K562 (cell line): ENCODE measurements at regions not wholly inside any gene's neighbourhood (a gene's known extent, or its start where the extent isn't known, plus 50 kb on each side); places are given as distances from the start of the nearest gene placed in this dataset.

ENCODE experiments used
- ATAC-seq: fragments of 200-7000 bp; cut with Tn5 transposase; 3 replicates; pipeline ENCODE4 v1.9.1; 2020; ENCODE audit warnings: moderate library complexity
- BruUV-seq: library from RNA; stranded (reverse); fragments of 400-500 nt; replicated peaks from 2 replicates; lab custom pipeline; 2021; lab: Mats Ljungman, UMichigan
- CTCF ChIA-PET: fragments of 300-600 bp; formaldehyde crosslinking; extraction: SDS; loops from one replicate; lab custom pipeline; 2021; ENCODE audit warnings: low intra/inter-chr PET ratio; lab: Yijun Ruan, JAX
- POLR2A ChIA-PET: fragments of 300-600, 350-650 bp; sonication (Branson Sonifier 250); formaldehyde crosslinking; extraction: SDS; loops from one replicate; lab custom pipeline; 2021; ENCODE audit warnings: antibody characterized with exemption, inconsistent platforms; lab: Yijun Ruan, JAX
- DNase-seq, 4 experiments: peaks; one replicate each; pipeline versions ENCODE4 v3.0.0 to v3.0.0-alpha.2; 2011 to 2018; ENCODE audit warnings: low spot score in 3 of 4, mixed read lengths in 3 of 4; ENCODE audit errors: extremely low read depth in 1 of 4
- FAIRE-seq: peaks from 2 replicates; lab custom pipeline; 2011; peaks lifted over from hg19 to GRCh38; lab: Jason Lieb, UNC
- H2AFZ ChIP-seq: 2 replicates; pipeline ENCODE4 v1.6.0; 2011; ENCODE audit warnings: low read depth, low read length, control low read depth, inconsistent platforms
- H3K27ac ChIP-seq: fragments of 200-600 bp; 3 replicates; pipeline ENCODE4 v1.8.0; 2011; ENCODE audit warnings: low read depth, mild to moderate bottlenecking, control low read depth, inconsistent platforms, low read length, moderate library complexity, mixed read lengths; ENCODE audit errors: extremely low read depth
- H3K27me3 ChIP-seq, 2 experiments: fragments of 300-600 bp in 1 of 2; 2 replicates in 1 of 2; 3 replicates in 1 of 2; pipeline versions ENCODE4 v1.6.0 to v1.8.0; 2011; ENCODE audit warnings: inconsistent platforms in 2 of 2, low read length in 2 of 2, mild to moderate bottlenecking in 1 of 2, mixed read lengths in 1 of 2, moderate library complexity in 1 of 2; ENCODE audit not compliant: control insufficient read depth in 2 of 2, insufficient read depth in 2 of 2
- H3K36me3 ChIP-seq: fragments of 300-600 bp; 3 replicates; pipeline ENCODE4 v1.8.0; 2011; ENCODE audit warnings: mild to moderate bottlenecking, low read length, inconsistent platforms; ENCODE audit not compliant: control insufficient read depth, insufficient read depth
- H3K4me1 ChIP-seq, 2 experiments: fragments of 200-600 bp in 1 of 2; replicated peaks in 1 of 2; 2 replicates in 1 of 2; 3 replicates in 1 of 2; pipeline versions ENCODE4 v1.5.1 to v1.8.0; 2011; ENCODE audit warnings: inconsistent platforms in 2 of 2, low read length in 2 of 2, mild to moderate bottlenecking in 1 of 2, mixed read lengths in 1 of 2, moderate library complexity in 1 of 2; ENCODE audit not compliant: control insufficient read depth in 2 of 2, insufficient read depth in 2 of 2
- H3K4me2 ChIP-seq: 2 replicates; pipeline ENCODE4 v1.6.1; 2011; ENCODE audit warnings: low read length, control low read depth, inconsistent platforms, mixed read lengths; ENCODE audit not compliant: insufficient read depth
- H3K4me3 ChIP-seq: fragments of 200-600 bp; sonication (generic), shearing (Covaris generic); 2 replicates; pipeline ENCODE4 v1.5.1; 2016; ENCODE audit warnings: control low read depth, inconsistent platforms
- H3K79me2 ChIP-seq: fragments of 200-600 bp; 3 replicates; pipeline ENCODE4 v1.8.0; 2011; ENCODE audit warnings: low read length, inconsistent platforms; ENCODE audit not compliant: control insufficient read depth, insufficient read depth
- H3K9ac ChIP-seq, 2 experiments: 2 replicates each; pipeline versions ENCODE4 v1.6.0 to v1.6.1; 2011; ENCODE audit warnings: low read depth in 2 of 2, low read length in 2 of 2, control low read depth in 1 of 2, inconsistent platforms in 1 of 2, mild to moderate bottlenecking in 1 of 2, mixed read lengths in 1 of 2; ENCODE audit not compliant: insufficient read depth in 1 of 2
- H3K9me1 ChIP-seq: one replicate; pipeline ENCODE4 v1.6.0; 2011; ENCODE audit warnings: inconsistent platforms, mild to moderate bottlenecking, low read length, moderate library complexity; ENCODE audit not compliant: control insufficient read depth, insufficient read depth
- H3K9me3 ChIP-seq: replicated peaks from 2 replicates; pipeline ENCODE4 v1.5.1; 2011; ENCODE audit warnings: low read depth, low read length, inconsistent platforms; ENCODE audit not compliant: control insufficient read depth, insufficient read depth
- H4K20me1 ChIP-seq: replicated peaks from 2 replicates; pipeline ENCODE4 v1.6.1; 2011; ENCODE audit warnings: low read length, inconsistent platforms, mixed read lengths; ENCODE audit not compliant: control insufficient read depth, insufficient read depth
- ETV5 ChIP-seq: sonication (generic); formaldehyde crosslinking; IDR thresholded peaks from 2 replicates; pipeline ENCODE4 v1.4.0; 2020; ENCODE audit warnings: low read depth, mild to moderate bottlenecking, missing genetic modification reagents
- PHF21A ChIP-seq: fragments of 450-650 bp; IDR thresholded peaks from 2 replicates; pipeline ENCODE4 v1.6.1; 2017; ENCODE audit warnings: low read depth, borderline replicate concordance
- REST ChIP-seq, 2 experiments: fragments of 450-650 bp; formaldehyde crosslinking in 1 of 2; IDR thresholded peaks; 2 replicates each; pipeline versions ENCODE4 v1.4.0 to v1.6.1; 2014 to 2020; ENCODE audit warnings: mild to moderate bottlenecking in 2 of 2, borderline replicate concordance in 1 of 2, low read depth in 1 of 2
- ZNF124 ChIP-seq: sonication (generic); formaldehyde crosslinking; IDR thresholded peaks from 2 replicates; pipeline ENCODE4 v1.8.1; 2022; ENCODE audit warnings: missing genetic modification reagents
- WGBS: fragments of 100-300 bp; shearing (Covaris generic); methylation state at CpG from one replicate; pipeline ENCODE4 v1.1.6; 2016; ENCODE audit warnings: low coverage, mixed read lengths; ENCODE audit not compliant: insufficient coverage; ENCODE audit errors: missing lambda C conversion rate; 5-methylcytosine and 5-hydroxymethylcytosine counted together
- in situ Hi-C: fragments of 300-500 bp; cut with MboI; formaldehyde crosslinking; loops from 4 replicates; pipeline ENCODE4 v1.15.0; 2018; ENCODE audit warnings: inconsistent platforms, mixed read lengths
- intact Hi-C: fragments of 100-400 bp; cut with micrococcal nuclease; formaldehyde crosslinking; loops from 2 replicates; pipeline ENCODE4 v1.14.2; 2022
- TF ChIP-seq, protein P1 (sequence below): fragments of 450-650 bp; IDR thresholded peaks from one replicate; pipeline ENCODE4 v1.6.1; 2018; ENCODE audit warnings: mild to moderate bottlenecking, moderate library complexity; ENCODE audit not compliant: partially characterized antibody
- TF ChIP-seq, protein P2 (sequence below): fragments of 450-650 bp; IDR thresholded peaks from 2 replicates; pipeline ENCODE4 v1.6.1; 2018; ENCODE audit warnings: mild to moderate bottlenecking, low read depth; ENCODE audit not compliant: partially characterized antibody

GRCh38 chr9:89771205-89771604 lies 166.4 kb downstream of the GADD45G start:
- FAIRE-seq (no peak), ATAC-seq (no peak), DNase-seq (no peak)
- H2AFZ ChIP-seq, result no peak overlapping the region
- no peaks in the 10 kb centered on the region for H3K4me1 ChIP-seq
- CTCF ChIA-PET, result no interaction called here
- H3K4me2 ChIP-seq, result no peak overlapping the region
- intact Hi-C loops, result no loop called here
- H3K4me3 ChIP-seq, result no peak overlapping the region
- H4K20me1 ChIP-seq, result no peaks in the 10 kb centered on the region
- H3K9me3 ChIP-seq, result no peaks in the 10 kb centered on the region
- H3K27ac ChIP-seq, result no peak overlapping the region
- H3K9ac ChIP-seq, result no peak overlapping the region
- no peaks in the 10 kb centered on the region for H3K36me3 ChIP-seq
- WGBS, result 0% methylated on average over 3 of the region's 4 CpGs
- TF ChIP-seq ETV5 (no peak), ZNF124 (CRISPR knock-in tag) (no peak), PHF21A (no peak), REST (IDR thresholded peaks at IDR 0.05; ENCODE audit: borderline replicate concordance) (no peak), REST (CRISPR knock-in tag; IDR thresholded peaks at IDR 0.05; ENCODE audit: low read depth) (no peak)
- TF ChIP-seq, protein P1, sequence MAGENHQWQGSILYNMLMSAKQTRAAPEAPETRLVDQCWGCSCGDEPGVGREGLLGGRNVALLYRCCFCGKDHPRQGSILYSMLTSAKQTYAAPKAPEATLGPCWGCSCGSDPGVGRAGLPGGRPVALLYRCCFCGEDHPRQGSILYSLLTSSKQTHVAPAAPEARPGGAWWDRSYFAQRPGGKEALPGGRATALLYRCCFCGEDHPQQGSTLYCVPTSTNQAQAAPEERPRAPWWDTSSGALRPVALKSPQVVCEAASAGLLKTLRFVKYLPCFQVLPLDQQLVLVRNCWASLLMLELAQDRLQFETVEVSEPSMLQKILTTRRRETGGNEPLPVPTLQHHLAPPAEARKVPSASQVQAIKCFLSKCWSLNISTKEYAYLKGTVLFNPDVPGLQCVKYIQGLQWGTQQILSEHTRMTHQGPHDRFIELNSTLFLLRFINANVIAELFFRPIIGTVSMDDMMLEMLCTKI, result no peak
- TF ChIP-seq, protein P2, sequence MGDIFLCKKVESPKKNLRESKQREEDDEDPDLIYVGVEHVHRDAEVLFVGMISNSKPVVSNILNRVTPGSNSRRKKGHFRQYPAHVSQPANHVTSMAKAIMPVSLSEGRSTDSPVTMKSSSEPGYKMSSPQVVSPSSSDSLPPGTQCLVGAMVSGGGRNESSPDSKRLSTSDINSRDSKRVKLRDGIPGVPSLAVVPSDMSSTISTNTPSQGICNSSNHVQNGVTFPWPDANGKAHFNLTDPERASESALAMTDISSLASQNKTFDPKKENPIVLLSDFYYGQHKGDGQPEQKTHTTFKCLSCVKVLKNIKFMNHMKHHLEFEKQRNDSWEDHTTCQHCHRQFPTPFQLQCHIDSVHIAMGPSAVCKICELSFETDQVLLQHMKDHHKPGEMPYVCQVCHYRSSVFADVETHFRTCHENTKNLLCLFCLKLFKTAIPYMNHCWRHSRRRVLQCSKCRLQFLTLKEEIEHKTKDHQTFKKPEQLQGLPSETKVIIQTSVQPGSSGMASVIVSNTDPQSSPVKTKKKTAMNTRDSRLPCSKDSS, result no peak
- no TSS peak for BruUV-seq
- no peaks in the 10 kb centered on the region for H3K9me1 ChIP-seq
- POLR2A ChIA-PET, result no interaction called here
- peaks cover 0 to 12% of the 10 kb centered on the region in 2 experiments; a peak in 1 of 5 replicates for H3K27me3 ChIP-seq
- H3K79me2 ChIP-seq, result no peaks in the 10 kb centered on the region
- in situ Hi-C loops, result no loop called here
